ENCODE measurements at regions not wholly inside any gene's neighbourhood (a gene's known extent, or its start where the extent isn't known, plus 50 kb on each side); places are given as distances from the start of the nearest gene placed in this dataset.

GRCh38 chr4:189293459-189293858 is 647.2 kb upstream of the FRG1 start:
- no peak overlapping the region for H3K27ac ChIP-seq
- POLR2A ChIA-PET = no interaction called here
- FAIRE-seq = no peak
- no peak for DNase-seq (ENCODE audit: low read depth in 1 of 2, low spot score in 1 of 2)
- no peak for ATAC-seq
- no peak overlapping the region for H3K4me3 ChIP-seq
- no peaks in the 10 kb centered on the region for H3K4me1 ChIP-seq
- CTCF ChIA-PET = no interaction called here
- 18% methylated on average over 3 of the region's 3 CpGs for WGBS (ENCODE audit: missing lambda C conversion rate)
- H3K9me3 ChIP-seq = no peaks in the 10 kb centered on the region
- H3K4me2 ChIP-seq = no peak overlapping the region
- TF ChIP-seq EHF (CRISPR knock-in tag; IDR thresholded peaks at IDR 0.05) (no peak), RFX5 (IDR thresholded peaks at IDR 0.05) (no peak), CEBPB (IDR thresholded peaks at IDR 0.05) (no peak), MAX (IDR thresholded peaks at IDR 0.05) (no peak), FOXS1 (CRISPR knock-in tag; IDR thresholded peaks at IDR 0.05) (no peak), RCOR1 (IDR thresholded peaks at IDR 0.05; ENCODE audit: low read depth, low read length) (no peak), POLR2AphosphoS2 (conservative IDR thresholded peaks at IDR 0.05; ENCODE audit: low read length) (no peak), FOSB (CRISPR knock-in tag; IDR thresholded peaks at IDR 0.05) (no peak), CBX8 (IDR thresholded peaks at IDR 0.05) (no peak), ATOH8 (CRISPR knock-in tag; IDR thresholded peaks at IDR 0.05; ENCODE audit: low read depth) (no peak), KDM5A (IDR thresholded peaks at IDR 0.05) (no peak), USF2 (IDR thresholded peaks at IDR 0.05) (no peak), CBX2 (IDR thresholded peaks at IDR 0.05; ENCODE audit: borderline replicate concordance, low read depth) (no peak)

- POLR2A ChIA-PET = no interaction called here
- DNase-seq (ENCODE audit: low read depth in 1 of 2, low spot score in 1 of 2) (no peak), ATAC-seq (no peak), FAIRE-seq (no peak)
- H3K9me3 ChIP-seq = no peaks in the 10 kb centered on the region
- no peak for TF ChIP-seq ATOH8 (CRISPR knock-in tag; IDR thresholded peaks at IDR 0.05; ENCODE audit: low read depth)
- no peak for TF ChIP-seq PBX3 (IDR thresholded peaks at IDR 0.05)
- no peak for TF ChIP-seq PHF8 (IDR thresholded peaks at IDR 0.05; ENCODE audit: borderline replicate concordance, low read depth)
- TF ChIP-seq EHMT2 (IDR thresholded peaks at IDR 0.05; ENCODE audit: low read depth) = no peak
- H3K27ac ChIP-seq = no peak overlapping the region
- H3K4me3 ChIP-seq = no peak overlapping the region
- no peaks in the 10 kb centered on the region for H3K4me1 ChIP-seq
- CTCF ChIA-PET = no interaction called here
- 10% methylated on average over 3 of the region's 3 CpGs for WGBS (ENCODE audit: missing lambda C conversion rate)
- no peak overlapping the region for H3K4me2 ChIP-seq
Observed at GRCh38 chr4:189294574-189294973, 646.1 kb upstream of the FRG1 start.

DNA sequence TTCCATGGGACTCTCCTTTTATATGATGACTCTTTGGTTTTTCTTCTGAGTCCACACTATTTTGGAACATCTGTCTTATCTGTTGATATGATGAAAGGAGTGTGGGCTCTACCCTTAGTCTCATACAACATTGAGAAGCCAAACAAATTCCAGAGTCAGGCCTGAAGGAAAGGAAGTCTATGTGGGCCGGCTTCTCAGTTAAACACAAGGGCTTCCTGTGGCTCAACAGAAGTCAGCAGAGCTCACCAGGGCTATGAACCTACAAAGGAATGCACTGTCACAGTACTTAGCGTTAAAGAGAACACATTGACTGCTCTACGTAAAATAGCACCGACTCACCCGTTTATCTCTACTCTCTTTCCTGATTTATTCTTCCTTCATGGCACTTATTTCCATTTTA is 641.0 kb upstream of the FRG1 start:
- Histone ChIP-seq H3K4me1 (no peaks in the 10 kb centered on the region), H3K4me3 (no peak overlapping the region), H3K4me2 (no peak overlapping the region), H3K9me3 (no peaks in the 10 kb centered on the region), H3K27ac (no peak overlapping the region)
- CTCF ChIA-PET = no interaction called here
- no peak for FAIRE-seq
- TF ChIP-seq REST (IDR thresholded peaks at IDR 0.05) (no peak), POLR2AphosphoS2 (conservative IDR thresholded peaks at IDR 0.05; ENCODE audit: low read length) (no peak), MAZ (IDR thresholded peaks at IDR 0.05; ENCODE audit: borderline replicate concordance, low read depth, low read length) (no peak), NPAS2 (CRISPR knock-in tag; IDR thresholded peaks at IDR 0.05; ENCODE audit: borderline replicate concordance) (no peak), FOXS1 (CRISPR knock-in tag; IDR thresholded peaks at IDR 0.05) (no peak), JUN (IDR thresholded peaks at IDR 0.05) (no peak), CEBPB (IDR thresholded peaks at IDR 0.05) (no peak), EHF (CRISPR knock-in tag; IDR thresholded peaks at IDR 0.05) (no peak), RARB (CRISPR knock-in tag; IDR thresholded peaks at IDR 0.05) (no peak), SMC3 (IDR thresholded peaks at IDR 0.05) (no peak), HOXA7 (CRISPR knock-in tag; IDR thresholded peaks at IDR 0.05) (no peak), GATA3 (IDR thresholded peaks at IDR 0.05; ENCODE audit: borderline replicate concordance) (no peak), JUNB (IDR thresholded peaks at IDR 0.05) (no peak), KDM5A (IDR thresholded peaks at IDR 0.05) (no peak), MYC (IDR thresholded peaks at IDR 0.05; ENCODE audit: borderline replicate concordance, low read length) (no peak)
- TF ChIP-seq, protein P1, sequence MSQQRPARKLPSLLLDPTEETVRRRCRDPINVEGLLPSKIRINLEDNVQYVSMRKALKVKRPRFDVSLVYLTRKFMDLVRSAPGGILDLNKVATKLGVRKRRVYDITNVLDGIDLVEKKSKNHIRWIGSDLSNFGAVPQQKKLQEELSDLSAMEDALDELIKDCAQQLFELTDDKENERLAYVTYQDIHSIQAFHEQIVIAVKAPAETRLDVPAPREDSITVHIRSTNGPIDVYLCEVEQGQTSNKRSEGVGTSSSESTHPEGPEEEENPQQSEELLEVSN (IDR thresholded peaks at IDR 0.05; ENCODE audit: borderline replicate concordance, low read depth) = no peak
- no peak for DNase-seq (ENCODE audit: low read depth in 1 of 2, low spot score in 1 of 2)
- WGBS (ENCODE audit: missing lambda C conversion rate) = 72% methylated on average over 5 of the region's 5 CpGs
- no peak for ATAC-seq
- POLR2A ChIA-PET = no interaction called here

All from A549 (cell line).